ENCODE measurements at regions not wholly inside any gene's neighbourhood (a gene's known extent, or its start where the extent isn't known, plus 50 kb on each side); places are given as distances from the start of the nearest gene placed in this dataset.

GRCh38 chr16:79451196-79451816 is 149.2 kb downstream of the MAF start:
- Histone ChIP-seq H2BK120ac (ENCODE audit: insufficient read depth, low read length, poor library complexity) (no peak overlapping the region), H3K18ac (ENCODE audit: low read length) (no peak overlapping the region), H3K14ac (ENCODE audit: low read length) (no peak overlapping the region), H3K9me3 (ENCODE audit: insufficient read depth, low read depth, low read length) (no peaks in the 10 kb centered on the region), H2BK12ac (ENCODE audit: low read length) (no peak overlapping the region), H3K27ac (ENCODE audit: low read depth, low read length) (no peak overlapping the region), H2BK5ac (ENCODE audit: low read depth, low read length, poor library complexity) (no peak overlapping the region), H3K36me3 (ENCODE audit: control insufficient read depth in 1 of 2, insufficient read depth in 2 of 2, low read length in 2 of 2) (no peaks in the 10 kb centered on the region), H2AK5ac (ENCODE audit: low read length) (no peak overlapping the region), H2AFZ (ENCODE audit: insufficient read depth, low read length, poor library complexity) (no peak overlapping the region), H3K79me2 (ENCODE audit: control insufficient read depth, insufficient read depth, low read length, poor library complexity) (no peaks in the 10 kb centered on the region), H4K8ac (ENCODE audit: low read depth, low read length) (no peak overlapping the region), H3K4me3 (ENCODE audit: low read depth, low read length) (no peak overlapping the region), H3K4me1 (ENCODE audit: control insufficient read depth in 1 of 2, insufficient read depth in 2 of 2, low read length in 2 of 2) (no peaks in the 10 kb centered on the region), H3K4me2 (ENCODE audit: low read length) (no peak overlapping the region), H3K23ac (ENCODE audit: low read length) (no peak overlapping the region), H4K91ac (ENCODE audit: low read depth, low read length) (no peak overlapping the region), H3K27me3 (ENCODE audit: insufficient read depth, low read length) (no peaks in the 10 kb centered on the region), H3K4ac (ENCODE audit: low read depth, low read length) (no peak overlapping the region), H4K12ac (ENCODE audit: low read depth, low read length) (no peak overlapping the region), H3K9ac (ENCODE audit: low read length) (no peak overlapping the region), H3K79me1 (ENCODE audit: low read length) (no peaks in the 10 kb centered on the region)
- DNase-seq: peak in 1 of 2 donors; percentile 24
- WGBS (ENCODE audit: extremely low coverage, insufficient coverage, insufficient read length): no CpG with 5 or more reads among the region's 4 CpGs

- peak in 1 of 2 donors; percentile 4 for DNase-seq
- Histone ChIP-seq H2BK5ac (ENCODE audit: low read depth, low read length, poor library complexity) (no peak overlapping the region), H3K9ac (ENCODE audit: low read length) (no peak overlapping the region), H3K27ac (ENCODE audit: low read depth, low read length) (no peak overlapping the region), H4K8ac (ENCODE audit: low read depth, low read length) (no peak overlapping the region), H2BK120ac (ENCODE audit: insufficient read depth, low read length, poor library complexity) (no peak overlapping the region), H3K4ac (ENCODE audit: low read depth, low read length) (no peak overlapping the region), H3K18ac (ENCODE audit: low read length) (no peak overlapping the region), H2BK12ac (ENCODE audit: low read length) (no peak overlapping the region), H3K79me2 (ENCODE audit: control insufficient read depth, insufficient read depth, low read length, poor library complexity) (no peaks in the 10 kb centered on the region), H4K12ac (ENCODE audit: low read depth, low read length) (no peak overlapping the region), H3K4me1 (ENCODE audit: control insufficient read depth in 1 of 2, insufficient read depth in 2 of 2, low read length in 2 of 2) (no peaks in the 10 kb centered on the region), H4K91ac (ENCODE audit: low read depth, low read length) (no peak overlapping the region), H3K36me3 (ENCODE audit: control insufficient read depth in 1 of 2, insufficient read depth in 2 of 2, low read length in 2 of 2) (no peaks in the 10 kb centered on the region), H2AK5ac (ENCODE audit: low read length) (no peak overlapping the region), H3K79me1 (ENCODE audit: low read length) (no peaks in the 10 kb centered on the region), H3K14ac (ENCODE audit: low read length) (no peak overlapping the region), H3K9me3 (ENCODE audit: insufficient read depth, low read depth, low read length) (no peaks in the 10 kb centered on the region), H3K23ac (ENCODE audit: low read length) (no peak overlapping the region), H2AFZ (ENCODE audit: insufficient read depth, low read length, poor library complexity) (no peak overlapping the region), H3K4me2 (ENCODE audit: low read length) (no peak overlapping the region), H3K27me3 (ENCODE audit: insufficient read depth, low read length) (no peaks in the 10 kb centered on the region), H3K4me3 (ENCODE audit: low read depth, low read length) (no peak overlapping the region)
- no CpG with 5 or more reads among the region's 6 CpGs for whole genome bisulfite sequencing (ENCODE audit: extremely low coverage, insufficient coverage, insufficient read length)
These were observed 150.6 kb downstream of the MAF start for GRCh38 chr16:79449900-79450299.

GRCh38 chr16:79449067-79449769 is 151.3 kb downstream of the MAF start:
- H2BK120ac ChIP-seq (ENCODE audit: insufficient read depth, low read length, poor library complexity): no peak overlapping the region
- WGBS (ENCODE audit: extremely low coverage, insufficient coverage, insufficient read length): no CpG with 5 or more reads among the region's 10 CpGs
- H4K8ac ChIP-seq (ENCODE audit: low read depth, low read length): no peak overlapping the region

DNA sequence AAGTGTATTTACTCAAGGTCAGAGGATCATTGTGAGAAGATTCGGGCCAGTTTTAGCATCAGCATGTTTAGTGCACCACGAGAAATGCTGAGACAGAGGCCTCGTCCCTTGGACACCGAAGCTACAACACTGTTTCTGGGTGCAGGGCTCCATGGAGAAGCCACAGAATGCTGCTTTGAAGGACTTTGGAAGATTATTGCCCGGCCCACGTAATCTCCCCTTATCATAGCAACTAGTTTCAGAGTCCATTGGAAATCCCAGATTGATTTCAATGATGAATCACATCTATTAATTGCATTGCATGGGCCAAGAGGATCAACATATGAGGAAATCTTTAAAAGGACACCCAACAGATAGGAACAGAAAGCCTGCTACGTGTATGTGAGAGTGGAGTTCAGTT is 156.0 kb downstream of the MAF start:
- Histone ChIP-seq H3K9me3 (ENCODE audit: insufficient read depth, low read depth, low read length) (no peaks in the 10 kb centered on the region), H4K12ac (ENCODE audit: low read depth, low read length) (no peak overlapping the region), H3K4me2 (ENCODE audit: low read length) (no peak overlapping the region), H3K27ac (ENCODE audit: low read depth, low read length) (no peak overlapping the region), H3K79me1 (ENCODE audit: low read length) (no peaks in the 10 kb centered on the region), H2BK120ac (ENCODE audit: insufficient read depth, low read length, poor library complexity) (no peak overlapping the region), H3K4ac (ENCODE audit: low read depth, low read length) (no peak overlapping the region), H3K23ac (ENCODE audit: low read length) (no peak overlapping the region), H3K36me3 (ENCODE audit: control insufficient read depth in 1 of 2, insufficient read depth in 2 of 2, low read length in 2 of 2) (no peaks in the 10 kb centered on the region), H4K8ac (ENCODE audit: low read depth, low read length) (no peak overlapping the region), H2AK5ac (ENCODE audit: low read length) (no peak overlapping the region), H2AFZ (ENCODE audit: insufficient read depth, low read length, poor library complexity) (no peak overlapping the region), H2BK12ac (ENCODE audit: low read length) (no peak overlapping the region), H3K18ac (ENCODE audit: low read length) (no peak overlapping the region), H4K91ac (ENCODE audit: low read depth, low read length) (no peak overlapping the region), H2BK5ac (ENCODE audit: low read depth, low read length, poor library complexity) (no peak overlapping the region), H3K79me2 (ENCODE audit: control insufficient read depth, insufficient read depth, low read length, poor library complexity) (no peaks in the 10 kb centered on the region), H3K4me1 (ENCODE audit: control insufficient read depth in 1 of 2, insufficient read depth in 2 of 2, low read length in 2 of 2) (peaks cover 0 to 3% of the 10 kb centered on the region in 2 experiments), H3K9ac (ENCODE audit: low read length) (no peak overlapping the region), H3K4me3 (ENCODE audit: low read depth, low read length) (no peak overlapping the region), H3K27me3 (ENCODE audit: insufficient read depth, low read length) (no peaks in the 10 kb centered on the region), H3K14ac (ENCODE audit: low read length) (no peak overlapping the region)
- DNase-seq: no peak
- no CpG with 5 or more reads among the region's 7 CpGs for WGBS (ENCODE audit: extremely low coverage, insufficient coverage, insufficient read length)

More at GRCh38 chr16:79449067-79449769, 151.3 kb downstream of the MAF start:
- Histone ChIP-seq H3K79me1 (ENCODE audit: low read length) (no peaks in the 10 kb centered on the region), H3K18ac (ENCODE audit: low read length) (no peak overlapping the region), H4K91ac (ENCODE audit: low read depth, low read length) (no peak overlapping the region), H2AFZ (ENCODE audit: insufficient read depth, low read length, poor library complexity) (no peak overlapping the region), H3K36me3 (ENCODE audit: control insufficient read depth in 1 of 2, insufficient read depth in 2 of 2, low read length in 2 of 2) (no peaks in the 10 kb centered on the region), H3K27me3 (ENCODE audit: insufficient read depth, low read length) (no peaks in the 10 kb centered on the region), H3K14ac (ENCODE audit: low read length) (no peak overlapping the region), H3K23ac (ENCODE audit: low read length) (no peak overlapping the region), H3K4me2 (ENCODE audit: low read length) (no peak overlapping the region), H4K12ac (ENCODE audit: low read depth, low read length) (no peak overlapping the region), H3K4me3 (ENCODE audit: low read depth, low read length) (no peak overlapping the region), H2BK12ac (ENCODE audit: low read length) (no peak overlapping the region), H3K27ac (ENCODE audit: low read depth, low read length) (no peak overlapping the region), H3K9ac (ENCODE audit: low read length) (no peak overlapping the region), H3K9me3 (ENCODE audit: insufficient read depth, low read depth, low read length) (no peaks in the 10 kb centered on the region), H2AK5ac (ENCODE audit: low read length) (no peak overlapping the region), H3K79me2 (ENCODE audit: control insufficient read depth, insufficient read depth, low read length, poor library complexity) (no peaks in the 10 kb centered on the region), H3K4ac (ENCODE audit: low read depth, low read length) (no peak overlapping the region), H3K4me1 (ENCODE audit: control insufficient read depth in 1 of 2, insufficient read depth in 2 of 2, low read length in 2 of 2) (no peaks in the 10 kb centered on the region), H2BK5ac (ENCODE audit: low read depth, low read length, poor library complexity) (no peak overlapping the region)
- DNase-seq: no peak

Measured in trophoblast cell (in vitro differentiated cells and primary cell).